ENCODE measurements at regions not wholly inside any gene's neighbourhood (a gene's known extent, or its start where the extent isn't known, plus 50 kb on each side); places are given as distances from the start of the nearest gene placed in this dataset.

DNA sequence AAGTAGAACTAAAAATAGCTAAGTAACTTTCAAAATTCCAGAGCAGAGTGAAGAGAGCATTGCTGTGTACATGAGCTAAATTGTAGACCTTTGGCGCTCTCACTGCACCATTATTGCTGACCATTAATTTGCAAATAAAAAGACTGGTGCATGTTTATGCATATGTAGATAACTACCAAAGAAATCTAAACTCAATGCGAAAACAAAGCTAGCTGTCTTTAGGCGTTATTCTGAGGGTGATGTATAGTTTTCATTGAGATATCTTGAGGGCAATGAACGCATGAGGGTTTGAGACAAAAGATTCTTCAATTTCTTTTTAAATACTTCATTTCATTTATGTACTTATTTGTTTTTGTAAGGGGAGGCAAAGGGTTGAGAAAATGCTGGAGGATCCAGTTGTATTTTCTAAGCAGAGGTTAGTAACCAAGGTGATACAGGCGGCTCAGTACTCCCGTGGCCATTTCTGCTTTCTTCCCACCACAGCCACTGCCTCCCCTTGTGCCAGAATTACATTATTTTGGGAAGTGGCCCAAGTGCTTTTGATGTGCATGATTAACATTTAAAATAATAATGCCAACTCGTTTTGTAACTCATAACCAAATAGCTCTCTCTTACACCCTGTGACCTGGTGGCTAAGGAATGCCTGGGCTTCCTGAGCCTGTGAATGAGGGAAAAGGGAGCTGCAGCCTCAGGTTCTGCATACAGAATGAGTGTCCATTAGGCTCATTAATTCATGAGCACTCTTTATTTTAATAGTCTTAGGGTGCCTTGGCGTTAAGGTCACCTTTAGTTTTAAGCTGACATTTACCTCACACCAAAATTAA is 797.8 kb upstream of the GYPC start:
- TF ChIP-seq, protein P1, sequence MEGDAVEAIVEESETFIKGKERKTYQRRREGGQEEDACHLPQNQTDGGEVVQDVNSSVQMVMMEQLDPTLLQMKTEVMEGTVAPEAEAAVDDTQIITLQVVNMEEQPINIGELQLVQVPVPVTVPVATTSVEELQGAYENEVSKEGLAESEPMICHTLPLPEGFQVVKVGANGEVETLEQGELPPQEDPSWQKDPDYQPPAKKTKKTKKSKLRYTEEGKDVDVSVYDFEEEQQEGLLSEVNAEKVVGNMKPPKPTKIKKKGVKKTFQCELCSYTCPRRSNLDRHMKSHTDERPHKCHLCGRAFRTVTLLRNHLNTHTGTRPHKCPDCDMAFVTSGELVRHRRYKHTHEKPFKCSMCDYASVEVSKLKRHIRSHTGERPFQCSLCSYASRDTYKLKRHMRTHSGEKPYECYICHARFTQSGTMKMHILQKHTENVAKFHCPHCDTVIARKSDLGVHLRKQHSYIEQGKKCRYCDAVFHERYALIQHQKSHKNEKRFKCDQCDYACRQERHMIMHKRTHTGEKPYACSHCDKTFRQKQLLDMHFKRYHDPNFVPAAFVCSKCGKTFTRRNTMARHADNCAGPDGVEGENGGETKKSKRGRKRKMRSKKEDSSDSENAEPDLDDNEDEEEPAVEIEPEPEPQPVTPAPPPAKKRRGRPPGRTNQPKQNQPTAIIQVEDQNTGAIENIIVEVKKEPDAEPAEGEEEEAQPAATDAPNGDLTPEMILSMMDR (IDR thresholded peaks at IDR 0.05; ENCODE audit: low read depth, low read length): no peak
- no peak for TF ChIP-seq EZH2phosphoT487 (IDR thresholded peaks at IDR 0.05; ENCODE audit: low read depth)
